Esophagus mucosa (tissue), 1 donor: ENCODE measurements at regions not wholly inside any gene's neighbourhood (a gene's known extent, or its start where the extent isn't known, plus 50 kb on each side); places are given as distances from the start of the nearest gene placed in this dataset.
"Not testable (repeated sequence)": the region's sequence is repeated elsewhere in the genome, so short reads cannot be mapped to it uniquely, and the experiment has no call there.

Experiments used
- ATAC-seq: fragments of 200-7000 bp; cut with Tn5 transposase; one replicate; pipeline ENCODE4 v1.9.1; 2020
- donor health status: DM: yes; HTN: yes; CAD: no.

GRCh38 chr12:131493068-131493826, 217.6 kb upstream of the SFSWAP start:
- ATAC-seq: no peak

GRCh38 chr12:131494216-131494615, 216.7 kb upstream of the SFSWAP start:
- ATAC-seq: no peak

- ATAC-seq: no peak
Observed at GRCh38 chr12:131494741-131495524, 216.0 kb upstream of the SFSWAP start.

- ATAC-seq: no peak
Observed at GRCh38 chr12:131497966-131498365, 212.9 kb upstream of the SFSWAP start.

GRCh38 chr12:131499160-131499863, 211.6 kb upstream of the SFSWAP start:
- ATAC-seq: peak; percentile 92

- ATAC-seq: no peak
Observed at GRCh38 chr12:131499864-131500190, 211.1 kb upstream of the SFSWAP start.

GRCh38 chr12:131500564-131500963, 210.3 kb upstream of the SFSWAP start:
- ATAC-seq: no peak

- no peak for ATAC-seq
Observed at GRCh38 chr12:131505561-131505960, 205.3 kb upstream of the SFSWAP start.

- no peak for ATAC-seq
Observed at GRCh38 chr12:131506426-131506825, 204.5 kb upstream of the SFSWAP start.

GRCh38 chr12:131507094-131507493, 203.8 kb upstream of the SFSWAP start:
- ATAC-seq: no peak

- ATAC-seq: no peak
Observed at GRCh38 chr12:131507881-131508280, 203.0 kb upstream of the SFSWAP start.

GRCh38 chr12:131509701-131510100, 201.2 kb upstream of the SFSWAP start:
- ATAC-seq: no peak

- no peak for ATAC-seq
Observed at GRCh38 chr12:131510431-131510830, 200.5 kb upstream of the SFSWAP start.

GRCh38 chr12:131511391-131511802, 199.5 kb upstream of the SFSWAP start:
- peak; percentile 80 for ATAC-seq

GRCh38 chr12:131511803-131512561, 198.9 kb upstream of the SFSWAP start:
- no peak for ATAC-seq

GRCh38 chr12:131513606-131514005, 197.3 kb upstream of the SFSWAP start:
- peak; percentile 89 for ATAC-seq

- not testable (repeated sequence) for ATAC-seq
Observed at GRCh38 chr12:131520553-131520952, 190.3 kb upstream of the SFSWAP start.

- ATAC-seq: no peak
Observed at GRCh38 chr12:131521326-131521725, 189.6 kb upstream of the SFSWAP start.

- ATAC-seq: no peak
Observed at GRCh38 chr12:131525795-131526508, 184.9 kb upstream of the SFSWAP start.

GRCh38 chr12:131527092-131527491, 183.8 kb upstream of the SFSWAP start:
- ATAC-seq: no peak

- no peak for ATAC-seq
Observed at GRCh38 chr12:131527736-131528135, 183.2 kb upstream of the SFSWAP start.

GRCh38 chr12:131528144-131528543, 182.7 kb upstream of the SFSWAP start:
- ATAC-seq: no peak
